HFFc6 (cell line): ENCODE measurements at regions not wholly inside any gene's neighbourhood (a gene's known extent, or its start where the extent isn't known, plus 50 kb on each side); places are given as distances from the start of the nearest gene placed in this dataset.

Experiments
- DNase-seq: peaks from one replicate; pipeline ENCODE4 v3.0.0-alpha.2; 2018
- H3K27ac Mint-ChIP-seq: 2 replicates; pipeline ENCODE4 v1.8.0; 2020; ENCODE audit warnings: mild to moderate bottlenecking, mixed read lengths
- H3K27me3 Mint-ChIP-seq: 2 replicates; pipeline ENCODE4 v1.8.0; 2021; ENCODE audit warnings: mild to moderate bottlenecking, moderate library complexity, mixed read lengths; ENCODE audit not compliant: insufficient read depth
- H3K36me3 Mint-ChIP-seq: 2 replicates; pipeline ENCODE4 v1.8.0; 2021; ENCODE audit warnings: low read depth, mixed read lengths
- H3K4me1 Mint-ChIP-seq: 2 replicates; pipeline ENCODE4 v1.8.0; 2020; ENCODE audit warnings: low read depth, mixed read lengths
- H3K4me3 Mint-ChIP-seq: 2 replicates; pipeline ENCODE4 v1.8.0; 2020; ENCODE audit warnings: mild to moderate bottlenecking, moderate library complexity, mixed read lengths
- H3K9me3 Mint-ChIP-seq: 2 replicates; pipeline ENCODE4 v1.8.0; 2020; ENCODE audit warnings: mild to moderate bottlenecking, mixed read lengths
- TF ChIP-seq, protein P1 (sequence below): fragments of 200-600 bp; sonication (generic); IDR thresholded peaks from 2 replicates; pipeline ENCODE4 v1.5.0; 2021; ENCODE audit warnings: antibody characterized with exemption, mild to moderate bottlenecking

DNA sequence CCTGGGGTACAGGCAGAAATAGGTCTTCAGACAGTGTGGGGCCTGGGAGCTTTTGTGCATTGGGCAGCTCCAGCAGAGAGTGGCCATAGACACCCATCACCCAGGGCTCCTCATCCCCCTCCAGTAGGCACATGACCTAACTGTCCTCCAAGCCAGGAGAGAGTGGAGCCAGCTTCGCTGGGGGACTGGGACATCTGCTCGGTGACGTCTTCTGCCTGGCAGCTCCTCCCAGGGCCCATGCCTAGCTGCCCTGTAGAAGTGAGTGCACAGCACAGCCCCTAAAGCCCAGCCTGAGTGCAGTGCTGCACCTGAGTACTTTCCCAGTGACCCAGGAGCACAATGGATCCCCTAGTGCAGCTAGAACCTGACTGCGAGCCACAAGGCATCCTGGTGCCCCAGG is 279.7 kb upstream of the SLC7A11 start:
- Mint-ChIP-seq H3K36me3 (no peaks in the 10 kb centered on the region; the same call in 1 of the 2 replicates), H3K9me3 (no peaks in the 10 kb centered on the region; the same call in 1 of the 2 replicates), H3K27me3 (no peaks in the 10 kb centered on the region), H3K4me3 (no peak overlapping the region), H3K4me1 (no peaks in the 10 kb centered on the region), H3K27ac (no peak overlapping the region)
- no peak for DNase-seq
- TF ChIP-seq, protein P1, sequence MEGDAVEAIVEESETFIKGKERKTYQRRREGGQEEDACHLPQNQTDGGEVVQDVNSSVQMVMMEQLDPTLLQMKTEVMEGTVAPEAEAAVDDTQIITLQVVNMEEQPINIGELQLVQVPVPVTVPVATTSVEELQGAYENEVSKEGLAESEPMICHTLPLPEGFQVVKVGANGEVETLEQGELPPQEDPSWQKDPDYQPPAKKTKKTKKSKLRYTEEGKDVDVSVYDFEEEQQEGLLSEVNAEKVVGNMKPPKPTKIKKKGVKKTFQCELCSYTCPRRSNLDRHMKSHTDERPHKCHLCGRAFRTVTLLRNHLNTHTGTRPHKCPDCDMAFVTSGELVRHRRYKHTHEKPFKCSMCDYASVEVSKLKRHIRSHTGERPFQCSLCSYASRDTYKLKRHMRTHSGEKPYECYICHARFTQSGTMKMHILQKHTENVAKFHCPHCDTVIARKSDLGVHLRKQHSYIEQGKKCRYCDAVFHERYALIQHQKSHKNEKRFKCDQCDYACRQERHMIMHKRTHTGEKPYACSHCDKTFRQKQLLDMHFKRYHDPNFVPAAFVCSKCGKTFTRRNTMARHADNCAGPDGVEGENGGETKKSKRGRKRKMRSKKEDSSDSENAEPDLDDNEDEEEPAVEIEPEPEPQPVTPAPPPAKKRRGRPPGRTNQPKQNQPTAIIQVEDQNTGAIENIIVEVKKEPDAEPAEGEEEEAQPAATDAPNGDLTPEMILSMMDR, result no peak

DNA sequence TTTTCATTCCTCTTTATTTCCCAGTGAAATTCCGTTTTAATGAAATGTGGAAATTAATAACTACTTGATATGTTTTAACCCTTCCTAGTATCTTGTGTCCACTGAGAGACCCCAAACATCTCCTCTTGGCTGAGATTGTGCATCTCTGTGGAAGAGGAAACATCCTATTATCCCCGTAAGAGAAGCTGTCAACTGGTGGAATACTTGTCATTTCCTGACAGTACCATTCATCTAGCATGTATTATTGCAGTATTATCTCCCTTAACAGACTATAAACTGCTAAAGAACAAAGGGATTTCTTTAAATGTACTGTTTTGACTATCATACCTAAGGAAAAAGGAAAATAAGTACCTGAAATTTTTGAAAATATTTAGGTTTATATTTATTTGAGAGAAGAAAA is 277.3 kb upstream of the SLC7A11 start:
- no peaks in the 10 kb centered on the region for H3K36me3 Mint-ChIP-seq

DNA sequence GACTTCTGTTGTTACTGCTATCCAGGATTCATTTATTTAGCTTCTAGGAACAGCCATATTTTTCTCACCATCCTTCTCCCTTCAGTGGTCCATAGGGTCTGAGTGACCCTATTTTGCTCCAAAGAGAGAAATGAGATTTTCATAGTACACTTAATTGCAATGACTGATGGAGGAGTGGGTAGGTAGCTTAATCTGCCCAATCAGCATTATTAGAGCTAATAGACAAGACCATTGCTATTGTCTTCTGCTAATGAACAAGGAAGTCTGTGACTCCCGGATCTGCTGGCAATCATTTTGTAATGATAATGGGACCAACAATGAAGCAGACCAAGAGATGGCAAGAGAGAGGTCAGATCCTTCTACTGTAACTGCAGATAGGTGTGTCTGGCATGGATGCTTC is 271.4 kb upstream of the SLC7A11 start:
- H3K4me3 Mint-ChIP-seq, result no peak overlapping the region
- peaks cover 39% of the 10 kb centered on the region for H3K4me1 Mint-ChIP-seq
- H3K36me3 Mint-ChIP-seq, result no peaks in the 10 kb centered on the region
- no peaks in the 10 kb centered on the region for H3K27me3 Mint-ChIP-seq
- H3K9me3 Mint-ChIP-seq, result no peaks in the 10 kb centered on the region
- H3K27ac Mint-ChIP-seq, result no peak overlapping the region
- no peak for DNase-seq
- TF ChIP-seq, protein P1, result no peak

More for the DNA sequence above, 277.3 kb upstream of the SLC7A11 start:
- TF ChIP-seq, protein P1, result no peak
- Mint-ChIP-seq H3K4me1 (no peaks in the 10 kb centered on the region), H3K27ac (no peak overlapping the region), H3K9me3 (no peaks in the 10 kb centered on the region; the same call in 1 of the 2 replicates), H3K27me3 (no peaks in the 10 kb centered on the region), H3K4me3 (no peak overlapping the region)
- DNase-seq, result no peak

DNA sequence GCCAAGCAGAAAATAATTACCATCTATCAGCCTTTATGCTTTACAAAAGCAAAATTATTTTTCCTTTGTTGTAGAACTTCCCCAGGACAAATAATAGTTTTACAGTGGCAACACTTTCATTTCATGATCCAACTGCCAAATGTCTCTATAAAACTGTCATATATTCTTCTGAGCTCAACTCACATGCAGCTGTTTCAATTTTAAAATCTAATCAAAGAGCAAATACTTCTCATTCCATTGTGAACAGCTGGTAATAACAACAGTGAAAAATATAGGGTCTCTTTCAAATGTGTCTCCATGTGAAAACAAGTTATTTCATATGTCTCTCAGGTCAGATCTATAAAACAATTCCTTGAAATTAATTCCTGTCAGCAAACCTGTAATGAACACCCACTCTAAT is 270.6 kb upstream of the SLC7A11 start:
- H3K36me3 Mint-ChIP-seq, result no peaks in the 10 kb centered on the region
- H3K27me3 Mint-ChIP-seq, result no peaks in the 10 kb centered on the region
- no peak overlapping the region for H3K27ac Mint-ChIP-seq
- no peaks in the 10 kb centered on the region for H3K9me3 Mint-ChIP-seq
- 0 out of 2 replicates have a peak overlapping the region, but pooled peaks have one; percentile 2 for H3K4me3 Mint-ChIP-seq
- TF ChIP-seq, protein P1, result no peak
- DNase-seq, result no peak
- peaks cover 47% of the 10 kb centered on the region for H3K4me1 Mint-ChIP-seq

DNA sequence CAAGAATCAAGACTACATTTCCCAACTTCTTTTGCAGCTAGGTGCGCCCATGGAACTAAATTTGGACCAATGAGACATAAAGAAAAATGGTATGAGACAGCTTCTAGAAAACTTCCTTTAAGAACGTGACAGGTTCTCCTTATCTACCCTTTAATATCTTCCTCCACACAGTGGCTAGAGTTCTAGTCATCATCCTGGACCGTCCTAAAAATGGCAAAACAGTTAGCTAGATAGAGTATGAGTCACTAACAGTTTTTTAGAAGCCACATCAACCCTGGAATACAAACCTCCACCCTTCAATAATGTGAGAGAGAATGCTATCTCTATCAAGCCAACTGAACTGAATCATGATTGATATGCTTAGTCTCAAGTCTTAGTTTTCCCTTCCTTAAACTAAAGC is 267.9 kb upstream of the SLC7A11 start:
- H3K27me3 Mint-ChIP-seq, result no peaks in the 10 kb centered on the region
- DNase-seq, result peak; percentile 61

More for the DNA sequence above, 267.9 kb upstream of the SLC7A11 start:
- TF ChIP-seq, protein P1, result no peak
- H3K4me1 Mint-ChIP-seq, result peaks cover 58% of the 10 kb centered on the region
- peaks cover 13% of the 10 kb centered on the region for H3K36me3 Mint-ChIP-seq
- no peak overlapping the region for H3K4me3 Mint-ChIP-seq
- 0 out of 2 replicates have a peak, but pooled peaks cover 4% of the 10 kb centered on the region for H3K9me3 Mint-ChIP-seq
- no peak overlapping the region for H3K27ac Mint-ChIP-seq
